Breast epithelium (tissue), 4 donors: ENCODE measurements at regions not wholly inside any gene's neighbourhood (a gene's known extent, or its start where the extent isn't known, plus 50 kb on each side); places are given as distances from the start of the nearest gene placed in this dataset.

Experiments used
- DNase-seq, 2 donors: peaks; one replicate each; pipeline ENCODE4 v3.0.0-alpha.2; 2019; ENCODE audit warnings: low spot score in 2 of 2
- H3K27ac ChIP-seq, 2 donors: fragments of 200-600 bp; sonication (generic) in 1 of 2; one replicate each; pipeline ENCODE4 v1.5.1; 2016 to 2019; ENCODE audit warnings: mild to moderate bottlenecking in 1 of 2
- H3K27me3 ChIP-seq, 2 donors: fragments of 200-600 bp; sonication (generic) in 1 of 2; one replicate each; pipeline versions ENCODE4 v1.5.1 to v1.6.0; 2017 to 2019; ENCODE audit warnings: control low read depth in 1 of 2, mild to moderate bottlenecking in 1 of 2
- H3K36me3 ChIP-seq: fragments of 200-600 bp; one replicate; pipeline ENCODE4 v1.5.1; 2019
- H3K4me1 ChIP-seq, 2 donors: fragments of 200-600 bp; sonication (generic); one replicate each; pipeline ENCODE4 v1.5.1; 2016 to 2019; ENCODE audit warnings: control low read depth in 1 of 2
- H3K4me3 ChIP-seq, 3 donors: fragments of 200-600 bp; sonication (generic); 1 replicate in 2 of 3; 2 replicates in 1 of 3; pipeline ENCODE4 v1.5.1; 2016 to 2019; ENCODE audit warnings: mild to moderate bottlenecking in 3 of 3, moderate library complexity in 2 of 3
- H3K9me3 ChIP-seq, 2 donors: fragments of 200-600 bp; sonication (generic) in 1 of 2; one replicate each; pipeline ENCODE4 v1.5.1; 2016 to 2019; ENCODE audit warnings: control low read depth in 1 of 2
- POLR2A ChIP-seq: fragments of 450-650 bp; IDR thresholded peaks from one replicate; pipeline ENCODE4 v1.6.1; 2016; ENCODE audit warnings: antibody characterized with exemption, mild to moderate bottlenecking, moderate library complexity
- POLR2AphosphoS5 ChIP-seq, 3 donors: sonication (generic); formaldehyde crosslinking; IDR thresholded peaks; one replicate each; pipeline ENCODE4 v1.6.1; 2017; ENCODE audit warnings: antibody characterized with exemption in 3 of 3
- intact Hi-C: fragments of 100-400 bp; cut with DNase I; formaldehyde crosslinking; loops from one replicate; pipeline ENCODE4 v1.15.1; 2023; ENCODE audit warnings: low total_unique reads
- TF ChIP-seq, protein P1 (sequence below), 3 donors: fragments of 450-650 bp; IDR thresholded peaks; one replicate each; pipeline ENCODE4 v1.5.1; 2016 to 2017; ENCODE audit warnings: antibody characterized with exemption in 3 of 3, mild to moderate bottlenecking in 3 of 3, moderate library complexity in 3 of 3

DNA sequence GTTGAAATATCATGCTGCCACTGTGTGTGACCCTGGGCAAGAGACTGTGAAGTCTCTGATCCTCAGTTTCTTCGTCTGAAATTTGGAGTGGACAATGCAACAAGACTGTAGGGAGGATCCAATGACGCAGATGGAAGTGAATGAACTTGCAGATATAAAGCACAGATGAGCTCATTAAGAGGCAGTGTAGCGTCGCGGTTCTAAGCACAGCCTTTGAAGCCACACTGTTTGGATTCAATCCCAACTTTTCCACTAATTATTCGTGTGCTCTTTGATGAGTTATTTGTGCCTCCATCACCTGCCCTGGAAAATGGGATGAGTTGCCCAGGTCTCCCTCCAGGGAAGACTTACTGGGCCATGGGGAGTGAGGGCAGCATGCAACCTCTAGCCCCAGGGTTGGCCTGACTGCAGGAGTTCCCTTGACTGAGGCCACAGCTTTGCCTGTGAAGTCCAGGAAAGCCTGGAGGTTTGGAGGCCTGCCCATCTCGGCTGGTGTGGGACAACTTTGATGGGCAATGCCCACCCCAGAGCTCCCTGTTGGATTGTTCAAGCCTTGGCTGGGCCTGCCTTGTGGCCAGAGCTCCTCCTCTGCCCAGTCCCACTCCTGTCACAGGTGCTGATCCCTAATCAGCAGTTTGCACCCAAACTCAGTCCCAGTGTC is 266.0 kb upstream of the B3GAT1 start:
- H3K27me3 ChIP-seq = peaks cover 0 to 3% of the 10 kb centered on the region in 2 donors
- no peak overlapping the region for H3K27ac ChIP-seq
- H3K4me3 ChIP-seq = no peak overlapping the region
- H3K9me3 ChIP-seq = peaks cover 0 to 9% of the 10 kb centered on the region in 2 donors
- no peaks in the 10 kb centered on the region for H3K36me3 ChIP-seq
- H3K4me1 ChIP-seq = no peaks in the 10 kb centered on the region
- TF ChIP-seq POLR2AphosphoS5 (IDR thresholded peaks at IDR 0.05) (no peak), POLR2A (no peak)
- TF ChIP-seq, protein P1, sequence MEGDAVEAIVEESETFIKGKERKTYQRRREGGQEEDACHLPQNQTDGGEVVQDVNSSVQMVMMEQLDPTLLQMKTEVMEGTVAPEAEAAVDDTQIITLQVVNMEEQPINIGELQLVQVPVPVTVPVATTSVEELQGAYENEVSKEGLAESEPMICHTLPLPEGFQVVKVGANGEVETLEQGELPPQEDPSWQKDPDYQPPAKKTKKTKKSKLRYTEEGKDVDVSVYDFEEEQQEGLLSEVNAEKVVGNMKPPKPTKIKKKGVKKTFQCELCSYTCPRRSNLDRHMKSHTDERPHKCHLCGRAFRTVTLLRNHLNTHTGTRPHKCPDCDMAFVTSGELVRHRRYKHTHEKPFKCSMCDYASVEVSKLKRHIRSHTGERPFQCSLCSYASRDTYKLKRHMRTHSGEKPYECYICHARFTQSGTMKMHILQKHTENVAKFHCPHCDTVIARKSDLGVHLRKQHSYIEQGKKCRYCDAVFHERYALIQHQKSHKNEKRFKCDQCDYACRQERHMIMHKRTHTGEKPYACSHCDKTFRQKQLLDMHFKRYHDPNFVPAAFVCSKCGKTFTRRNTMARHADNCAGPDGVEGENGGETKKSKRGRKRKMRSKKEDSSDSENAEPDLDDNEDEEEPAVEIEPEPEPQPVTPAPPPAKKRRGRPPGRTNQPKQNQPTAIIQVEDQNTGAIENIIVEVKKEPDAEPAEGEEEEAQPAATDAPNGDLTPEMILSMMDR (IDR thresholded peaks at IDR 0.05) = no peak
- intact Hi-C loops = no loop called here
- DNase-seq = no peak

DNA sequence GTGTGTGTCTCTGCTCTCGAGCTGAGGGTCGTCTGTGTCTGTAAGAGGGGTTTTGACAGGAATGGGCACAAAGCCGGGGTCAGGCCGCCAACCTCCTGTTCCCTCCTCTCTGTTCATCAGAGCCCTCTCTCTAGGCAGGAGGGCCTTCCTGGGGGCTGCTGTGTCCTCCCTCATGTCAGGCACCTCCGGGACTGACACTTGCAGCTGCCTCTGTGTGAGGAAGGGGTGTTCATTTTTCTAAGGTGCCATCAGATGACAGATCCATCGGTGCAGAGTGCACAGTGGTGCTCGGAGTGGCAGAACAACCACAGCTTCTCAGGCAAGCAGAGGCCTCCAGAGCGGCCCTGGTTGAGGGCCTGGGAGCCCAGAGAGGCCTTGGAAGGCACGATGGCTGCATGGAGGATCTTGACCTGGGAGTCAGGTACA is 265.4 kb upstream of the B3GAT1 start:
- Histone ChIP-seq H3K36me3 (no peaks in the 10 kb centered on the region), H3K4me1 (no peaks in the 10 kb centered on the region), H3K27me3 (no peaks in the 10 kb centered on the region), H3K9me3 (peaks cover 0 to 9% of the 10 kb centered on the region in 2 donors), H3K4me3 (no peak overlapping the region), H3K27ac (no peak overlapping the region)
- no peak for DNase-seq
- TF ChIP-seq POLR2A = no peak
- TF ChIP-seq, protein P1 (IDR thresholded peaks at IDR 0.05) = no peak
- TF ChIP-seq POLR2AphosphoS5 (IDR thresholded peaks at IDR 0.05) = no peak
- intact Hi-C loops = no loop called here

DNA sequence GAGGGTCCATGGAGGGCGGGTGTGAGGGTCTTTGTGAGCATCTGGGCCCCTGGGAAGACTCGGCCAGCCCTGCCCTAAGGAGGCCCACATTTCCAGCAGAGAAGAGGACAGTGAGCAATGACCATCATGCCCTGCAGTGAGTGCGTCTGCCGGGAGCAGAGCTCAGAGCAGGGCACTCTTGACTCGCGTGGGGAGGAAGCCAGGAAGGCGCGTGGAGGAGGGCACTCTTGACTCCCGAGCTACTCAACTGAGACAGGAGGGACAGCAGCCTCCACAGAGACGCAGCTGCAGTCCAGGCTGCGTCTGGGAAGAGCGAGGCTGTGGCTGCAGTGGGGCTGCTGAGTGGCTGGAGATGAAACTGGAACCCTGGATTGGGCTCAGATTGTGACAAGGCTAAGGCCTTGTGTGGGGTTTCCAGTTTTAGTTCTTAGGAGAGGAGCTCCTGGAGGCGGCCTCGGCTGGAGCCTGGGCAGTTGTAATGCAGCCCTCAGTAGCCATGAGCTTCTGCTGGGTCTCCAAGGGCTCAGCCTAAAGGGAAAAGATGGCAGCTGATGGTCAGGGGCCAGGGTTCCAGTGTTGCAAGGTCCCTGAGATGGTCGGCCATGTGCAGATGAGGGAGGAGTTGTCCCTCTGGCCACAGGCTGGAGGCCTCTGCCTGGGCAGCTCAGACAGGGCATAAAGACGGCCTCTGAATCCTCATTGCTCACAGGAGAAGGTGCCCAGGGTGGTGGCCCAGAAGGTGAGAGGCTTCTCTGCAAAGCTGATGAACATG is 264.7 kb upstream of the B3GAT1 start:
- intact Hi-C loops = no loop called here
- H3K27ac ChIP-seq = no peak overlapping the region
- no peaks in the 10 kb centered on the region for H3K27me3 ChIP-seq
- peaks cover 0 to 9% of the 10 kb centered on the region in 2 donors for H3K9me3 ChIP-seq
- H3K36me3 ChIP-seq = no peaks in the 10 kb centered on the region
- DNase-seq = no peak
- no peaks in the 10 kb centered on the region for H3K4me1 ChIP-seq
- no peak overlapping the region for H3K4me3 ChIP-seq
- TF ChIP-seq, protein P1 (IDR thresholded peaks at IDR 0.05) = no peak
- TF ChIP-seq POLR2AphosphoS5 (IDR thresholded peaks at IDR 0.05) (no peak), POLR2A (no peak)

DNA sequence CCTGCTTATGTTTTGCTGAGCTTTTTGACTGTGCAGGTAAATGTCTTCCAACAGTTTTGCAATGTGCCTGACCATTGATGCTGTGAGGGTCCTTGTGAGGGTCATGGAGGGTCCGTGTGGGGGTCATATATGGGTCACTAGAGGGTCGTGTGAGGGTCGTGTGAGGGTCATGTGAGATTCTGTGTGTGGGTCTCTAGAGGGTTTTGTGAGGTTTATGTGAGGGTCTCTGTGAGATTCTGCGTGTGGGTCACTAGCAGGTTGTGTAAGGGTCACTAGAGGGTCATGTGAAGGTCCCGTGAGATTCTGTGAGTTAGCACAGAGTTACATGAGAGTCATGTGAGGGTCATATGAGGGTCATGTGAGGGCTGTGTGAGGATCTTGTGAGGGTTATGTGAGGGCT is 263.9 kb upstream of the B3GAT1 start:
- H3K9me3 ChIP-seq = peaks cover 0 to 9% of the 10 kb centered on the region in 2 donors
- peaks cover 0 to 4% of the 10 kb centered on the region in 2 donors for H3K27me3 ChIP-seq
- H3K36me3 ChIP-seq = no peaks in the 10 kb centered on the region
- H3K27ac ChIP-seq = no peak overlapping the region
- DNase-seq = no peak
- H3K4me1 ChIP-seq = no peaks in the 10 kb centered on the region
- no peak overlapping the region for H3K4me3 ChIP-seq
- TF ChIP-seq POLR2A = no peak
- no peak for TF ChIP-seq POLR2AphosphoS5 (IDR thresholded peaks at IDR 0.05)
- TF ChIP-seq, protein P1 (IDR thresholded peaks at IDR 0.05) = no peak
- intact Hi-C loops = no loop called here

DNA sequence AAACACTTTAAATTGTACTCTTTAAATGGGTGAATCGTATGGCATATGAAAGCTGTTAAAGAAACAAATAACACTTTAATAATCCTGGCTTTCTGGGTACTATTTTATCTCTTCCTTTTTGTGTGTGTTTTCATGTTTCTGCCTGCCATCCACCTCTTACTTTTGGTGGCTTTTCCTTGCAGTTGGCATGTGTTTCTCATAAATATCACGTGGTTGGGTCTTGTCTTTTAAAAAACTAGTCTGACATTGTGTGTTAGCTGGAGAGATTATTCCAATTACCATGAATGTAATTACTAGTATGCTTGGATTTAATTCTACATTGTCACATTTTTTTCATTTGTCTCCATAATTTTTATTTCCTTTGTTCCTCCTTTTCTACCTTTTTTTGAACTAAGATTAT is 262.9 kb upstream of the B3GAT1 start:
- intact Hi-C loops = no loop called here
- Histone ChIP-seq H3K27ac (no peak overlapping the region), H3K4me1 (no peaks in the 10 kb centered on the region), H3K27me3 (peaks cover 0 to 12% of the 10 kb centered on the region in 2 donors), H3K36me3 (no peaks in the 10 kb centered on the region), H3K4me3 (no peak overlapping the region), H3K9me3 (peaks cover 0 to 9% of the 10 kb centered on the region in 2 donors)
- no peak for TF ChIP-seq POLR2A
- TF ChIP-seq, protein P1 (IDR thresholded peaks at IDR 0.05) = no peak
- TF ChIP-seq POLR2AphosphoS5 (IDR thresholded peaks at IDR 0.05) = no peak
- DNase-seq = no peak
